ENCODE measurements at regions not wholly inside any gene's neighbourhood (a gene's known extent, or its start where the extent isn't known, plus 50 kb on each side); places are given as distances from the start of the nearest gene placed in this dataset.
A peak's percentile ranks its signal among the peaks of the same experiment; 100 is the strongest.

DNA sequence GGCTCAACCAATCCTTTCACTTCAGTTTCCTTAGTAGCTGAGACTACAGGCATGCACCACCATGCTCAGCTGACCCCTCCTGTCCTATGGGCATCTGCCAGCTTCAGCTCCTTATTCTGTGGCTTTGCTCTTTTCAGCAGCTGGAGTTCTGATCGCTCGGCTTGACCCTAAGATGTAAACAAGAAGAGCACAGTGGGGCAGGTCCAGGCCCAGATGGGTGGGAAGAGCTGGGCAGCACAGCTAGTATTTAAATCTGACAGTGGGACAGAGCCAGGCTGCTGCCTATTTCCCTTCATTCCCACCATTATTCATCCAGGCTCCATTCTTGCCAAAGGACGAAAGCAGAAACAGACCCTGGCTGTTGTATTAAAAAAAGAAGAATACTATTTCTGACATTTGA, 494.9 kb upstream of the PODXL start:
- ChIA-PET CTCF (no interaction called here), POLR2A (ENCODE audit: unreplicated experiment) (no interaction called here)
- no peaks in the 10 kb centered on the region for H3K79me2 ChIP-seq (ENCODE audit: low read length)
- H3K9me2 ChIP-seq (replicated peaks; ENCODE audit: low read length), result no peaks in the 10 kb centered on the region
- ATAC-seq (no peak), DNase-seq (no peak)
- no peaks in the 10 kb centered on the region for H3K9me3 ChIP-seq (ENCODE audit: low read length)
- H3K9ac ChIP-seq (ENCODE audit: low read length), result no peak overlapping the region
- no peak overlapping the region for H3K4me2 ChIP-seq (ENCODE audit: low read length)
- no peak for TF ChIP-seq EZH2phosphoT487 (IDR thresholded peaks at IDR 0.05; ENCODE audit: borderline replicate concordance, low read length)
- TF ChIP-seq EZH2 (IDR thresholded peaks at IDR 0.05; ENCODE audit: low read length, unreplicated experiment), result no peak
- TF ChIP-seq, protein P1, sequence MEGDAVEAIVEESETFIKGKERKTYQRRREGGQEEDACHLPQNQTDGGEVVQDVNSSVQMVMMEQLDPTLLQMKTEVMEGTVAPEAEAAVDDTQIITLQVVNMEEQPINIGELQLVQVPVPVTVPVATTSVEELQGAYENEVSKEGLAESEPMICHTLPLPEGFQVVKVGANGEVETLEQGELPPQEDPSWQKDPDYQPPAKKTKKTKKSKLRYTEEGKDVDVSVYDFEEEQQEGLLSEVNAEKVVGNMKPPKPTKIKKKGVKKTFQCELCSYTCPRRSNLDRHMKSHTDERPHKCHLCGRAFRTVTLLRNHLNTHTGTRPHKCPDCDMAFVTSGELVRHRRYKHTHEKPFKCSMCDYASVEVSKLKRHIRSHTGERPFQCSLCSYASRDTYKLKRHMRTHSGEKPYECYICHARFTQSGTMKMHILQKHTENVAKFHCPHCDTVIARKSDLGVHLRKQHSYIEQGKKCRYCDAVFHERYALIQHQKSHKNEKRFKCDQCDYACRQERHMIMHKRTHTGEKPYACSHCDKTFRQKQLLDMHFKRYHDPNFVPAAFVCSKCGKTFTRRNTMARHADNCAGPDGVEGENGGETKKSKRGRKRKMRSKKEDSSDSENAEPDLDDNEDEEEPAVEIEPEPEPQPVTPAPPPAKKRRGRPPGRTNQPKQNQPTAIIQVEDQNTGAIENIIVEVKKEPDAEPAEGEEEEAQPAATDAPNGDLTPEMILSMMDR (conservative IDR thresholded peaks at IDR 0.05; ENCODE audit: low read depth, low read length), result no peak
- no peaks in the 10 kb centered on the region for H3K27me3 ChIP-seq (ENCODE audit: low read length)
- no TSS peak for BruUV-seq (replicated peaks)
- no peaks in the 10 kb centered on the region for H3K36me3 ChIP-seq (ENCODE audit: low read depth, low read length)
- H3F3A ChIP-seq (ENCODE audit: low read length, unreplicated experiment), result no peaks in the 10 kb centered on the region
- H3K4me3 ChIP-seq (ENCODE audit: low read length), result no peak overlapping the region
- no peaks in the 10 kb centered on the region for H3K4me1 ChIP-seq (ENCODE audit: insufficient read depth, low read length)
- no peak overlapping the region for H3K27ac ChIP-seq (ENCODE audit: low read length)
- intact Hi-C loops (cut with micrococcal nuclease), result no loop called here
- no peaks in the 10 kb centered on the region for H4K20me1 ChIP-seq (ENCODE audit: low read length)
- no peak overlapping the region for H2AFZ ChIP-seq (ENCODE audit: low read length)

GRCh38 chr7:132049462-132050304, 493.3 kb upstream of the PODXL start:
- no peak for ATAC-seq
- CTCF ChIA-PET, result interaction anchor here (0.6 kb wide), 1 partner anchor 24 kb away, joined by 3 read pairs; no protein-coding TSS in a partner anchor
- H3K4me1 ChIP-seq (ENCODE audit: insufficient read depth, low read length), result no peaks in the 10 kb centered on the region
- H2AFZ ChIP-seq (ENCODE audit: low read length), result no peak overlapping the region
- POLR2A ChIA-PET (ENCODE audit: unreplicated experiment), result no interaction called here
- intact Hi-C loops (cut with micrococcal nuclease), result loop anchor here (1.0 kb wide), 3 partner anchors 104 to 360 kb away; no protein-coding TSS in a partner anchor
- no TSS peak for BruUV-seq (replicated peaks)
- TF ChIP-seq EZH2phosphoT487 (IDR thresholded peaks at IDR 0.05; ENCODE audit: borderline replicate concordance, low read length) (no peak), EZH2 (IDR thresholded peaks at IDR 0.05; ENCODE audit: low read length, unreplicated experiment) (no peak)
- TF ChIP-seq, protein P1 (conservative IDR thresholded peaks at IDR 0.05; ENCODE audit: low read depth, low read length), result peak; percentile 84
- no peak overlapping the region for H3K9ac ChIP-seq (ENCODE audit: low read length)
- no peaks in the 10 kb centered on the region for H4K20me1 ChIP-seq (ENCODE audit: low read length)
- no peaks in the 10 kb centered on the region for H3K9me2 ChIP-seq (replicated peaks; ENCODE audit: low read length)
- no peaks in the 10 kb centered on the region for H3K79me2 ChIP-seq (ENCODE audit: low read length)
- H3K27ac ChIP-seq (ENCODE audit: low read length), result no peak overlapping the region
- no peak overlapping the region for H3K4me2 ChIP-seq (ENCODE audit: low read length)
- no peaks in the 10 kb centered on the region for H3K27me3 ChIP-seq (ENCODE audit: low read length)
- no peak overlapping the region for H3K4me3 ChIP-seq (ENCODE audit: low read length)
- H3F3A ChIP-seq (ENCODE audit: low read length, unreplicated experiment), result no peaks in the 10 kb centered on the region
- peak; percentile 58 for DNase-seq
- no peaks in the 10 kb centered on the region for H3K36me3 ChIP-seq (ENCODE audit: low read depth, low read length)
- no peaks in the 10 kb centered on the region for H3K9me3 ChIP-seq (ENCODE audit: low read length)

DNA sequence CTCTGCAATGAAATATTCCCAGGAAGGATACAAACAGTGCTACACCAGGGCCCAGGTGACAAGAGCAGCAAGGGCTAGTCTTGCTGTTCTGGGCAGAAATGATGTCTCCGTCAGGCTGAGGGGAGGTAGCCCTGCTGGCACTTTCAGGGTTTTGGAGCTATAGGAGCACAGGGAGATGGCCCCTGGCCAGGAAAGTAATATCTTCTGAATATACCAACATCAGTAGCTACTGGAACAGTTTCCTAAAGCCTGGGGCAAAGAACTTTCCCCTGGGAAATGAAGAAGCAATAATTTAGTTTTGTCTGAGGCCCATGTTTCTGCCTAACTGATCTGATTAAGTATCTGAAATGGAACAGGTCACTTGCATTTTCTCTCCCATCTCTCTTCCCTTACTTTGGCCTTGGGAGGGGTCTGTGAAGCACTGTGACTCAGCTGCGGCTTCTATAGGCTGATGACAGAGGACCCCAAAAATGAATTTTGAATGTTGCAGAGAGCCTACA, 489.1 kb upstream of the PODXL start:
- Histone ChIP-seq H4K20me1 (ENCODE audit: low read length) (no peaks in the 10 kb centered on the region), H3K4me3 (ENCODE audit: low read length) (no peak overlapping the region), H3K4me1 (ENCODE audit: insufficient read depth, low read length) (no peaks in the 10 kb centered on the region), H3F3A (ENCODE audit: low read length, unreplicated experiment) (no peaks in the 10 kb centered on the region), H3K9ac (ENCODE audit: low read length) (no peak overlapping the region), H3K79me2 (ENCODE audit: low read length) (no peaks in the 10 kb centered on the region), H3K36me3 (ENCODE audit: low read depth, low read length) (no peaks in the 10 kb centered on the region), H2AFZ (ENCODE audit: low read length) (no peak overlapping the region), H3K9me3 (ENCODE audit: low read length) (no peaks in the 10 kb centered on the region), H3K9me2 (replicated peaks; ENCODE audit: low read length) (no peaks in the 10 kb centered on the region), H3K27me3 (ENCODE audit: low read length) (no peaks in the 10 kb centered on the region), H3K4me2 (ENCODE audit: low read length) (no peak overlapping the region), H3K27ac (ENCODE audit: low read length) (no peak overlapping the region)
- CTCF ChIA-PET, result no interaction called here
- no TSS peak for BruUV-seq (replicated peaks)
- POLR2A ChIA-PET (ENCODE audit: unreplicated experiment), result no interaction called here
- ATAC-seq, result no peak
- TF ChIP-seq, protein P1 (conservative IDR thresholded peaks at IDR 0.05; ENCODE audit: low read depth, low read length), result no peak
- TF ChIP-seq EZH2 (IDR thresholded peaks at IDR 0.05; ENCODE audit: low read length, unreplicated experiment), result no peak
- TF ChIP-seq EZH2phosphoT487 (IDR thresholded peaks at IDR 0.05; ENCODE audit: borderline replicate concordance, low read length), result no peak
- intact Hi-C loops (cut with micrococcal nuclease), result no loop called here
- no peak for DNase-seq
